C4-2B (cell line): ENCODE measurements at regions not wholly inside any gene's neighbourhood (a gene's known extent, or its start where the extent isn't known, plus 50 kb on each side); places are given as distances from the start of the nearest gene placed in this dataset.

Source experiments
- ZFX ChIP-seq: fragments of 450-650 bp; IDR thresholded peaks from 2 replicates; pipeline ENCODE4 v1.6.1; 2017
- TF ChIP-seq, protein P1 (sequence below): fragments of 450-650 bp; conservative IDR thresholded peaks from 2 replicates; pipeline ENCODE4 v1.5.1; 2017; ENCODE audit warnings: mild to moderate bottlenecking

- TF ChIP-seq, protein P1, sequence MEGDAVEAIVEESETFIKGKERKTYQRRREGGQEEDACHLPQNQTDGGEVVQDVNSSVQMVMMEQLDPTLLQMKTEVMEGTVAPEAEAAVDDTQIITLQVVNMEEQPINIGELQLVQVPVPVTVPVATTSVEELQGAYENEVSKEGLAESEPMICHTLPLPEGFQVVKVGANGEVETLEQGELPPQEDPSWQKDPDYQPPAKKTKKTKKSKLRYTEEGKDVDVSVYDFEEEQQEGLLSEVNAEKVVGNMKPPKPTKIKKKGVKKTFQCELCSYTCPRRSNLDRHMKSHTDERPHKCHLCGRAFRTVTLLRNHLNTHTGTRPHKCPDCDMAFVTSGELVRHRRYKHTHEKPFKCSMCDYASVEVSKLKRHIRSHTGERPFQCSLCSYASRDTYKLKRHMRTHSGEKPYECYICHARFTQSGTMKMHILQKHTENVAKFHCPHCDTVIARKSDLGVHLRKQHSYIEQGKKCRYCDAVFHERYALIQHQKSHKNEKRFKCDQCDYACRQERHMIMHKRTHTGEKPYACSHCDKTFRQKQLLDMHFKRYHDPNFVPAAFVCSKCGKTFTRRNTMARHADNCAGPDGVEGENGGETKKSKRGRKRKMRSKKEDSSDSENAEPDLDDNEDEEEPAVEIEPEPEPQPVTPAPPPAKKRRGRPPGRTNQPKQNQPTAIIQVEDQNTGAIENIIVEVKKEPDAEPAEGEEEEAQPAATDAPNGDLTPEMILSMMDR = no peak
- no peak for TF ChIP-seq ZFX
Observed at GRCh38 chr3:117941015-117941414, 1093.6 kb downstream of the IGSF11 start.
